Colonic mucosa (tissue), 4 donors: ENCODE measurements at regions not wholly inside any gene's neighbourhood (a gene's known extent, or its start where the extent isn't known, plus 50 kb on each side); places are given as distances from the start of the nearest gene placed in this dataset.

Source experiments
- DNase-seq: peaks from one replicate; pipeline ENCODE4 v3.0.0-alpha.2; 2020
- H3K27ac ChIP-seq: fragments of 200-600 bp; one replicate; pipeline ENCODE4 v1.8.0; 2021
- H3K27me3 ChIP-seq: fragments of 200-600 bp; one replicate; pipeline ENCODE4 v1.8.0; 2021
- H3K36me3 ChIP-seq: fragments of 200-600 bp; one replicate; pipeline ENCODE4 v1.8.0; 2021
- H3K4me1 ChIP-seq: fragments of 200-600 bp; one replicate; pipeline ENCODE4 v1.8.0; 2021; ENCODE audit warnings: mild to moderate bottlenecking
- H3K4me3 ChIP-seq: fragments of 200-600 bp; one replicate; pipeline ENCODE4 v1.8.0; 2021
- H3K9ac ChIP-seq, 2 donors: one replicate each; pipeline ENCODE4 v1.7.0; 2013; ENCODE audit warnings: control low read depth in 2 of 2, low read depth in 2 of 2, low read length in 2 of 2
- H3K9me3 ChIP-seq: fragments of 200-600 bp; one replicate; pipeline ENCODE4 v1.8.0; 2021
- intact Hi-C: fragments of 100-400 bp; cut with DNase I; formaldehyde crosslinking; loops from one replicate; pipeline ENCODE4 v1.14.1; 2022
- TF ChIP-seq, protein P1 (sequence below): fragments of 200-600 bp; IDR thresholded peaks from one replicate; pipeline ENCODE4 v1.8.0; 2022; ENCODE audit warnings: antibody characterized with exemption, mild to moderate bottlenecking
- donor health status: healthy.
- donor health status: DM: no; HTN: no; CAD: no.
- donor health status: DM: no; HTN: no; CAD: no.

DNA sequence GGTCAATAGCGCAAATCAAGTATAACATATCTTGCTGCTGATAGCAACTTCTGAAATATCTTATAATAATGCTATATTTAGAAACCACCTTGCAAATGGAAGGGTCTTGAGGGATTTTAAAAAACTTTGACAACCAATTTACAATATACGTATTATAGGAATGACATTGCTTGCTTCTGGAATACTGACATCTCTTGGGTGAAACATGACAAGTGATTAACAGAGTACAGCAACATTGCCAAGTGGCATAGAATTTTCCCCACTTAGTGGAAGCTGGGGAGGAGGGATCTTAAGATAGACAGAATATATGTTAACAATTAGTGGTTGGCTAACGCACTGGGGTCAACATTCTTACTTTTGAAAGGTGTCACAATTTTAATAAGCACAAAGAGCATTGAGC lies 133.6 kb upstream of the TMEFF2 start:
- intact Hi-C loops: no loop called here
- Histone ChIP-seq H3K9ac (no peak overlapping the region), H3K4me3 (no peak overlapping the region), H3K4me1 (no peaks in the 10 kb centered on the region), H3K27ac (no peak overlapping the region), H3K27me3 (no peaks in the 10 kb centered on the region), H3K36me3 (no peaks in the 10 kb centered on the region), H3K9me3 (no peaks in the 10 kb centered on the region)
- TF ChIP-seq, protein P1, sequence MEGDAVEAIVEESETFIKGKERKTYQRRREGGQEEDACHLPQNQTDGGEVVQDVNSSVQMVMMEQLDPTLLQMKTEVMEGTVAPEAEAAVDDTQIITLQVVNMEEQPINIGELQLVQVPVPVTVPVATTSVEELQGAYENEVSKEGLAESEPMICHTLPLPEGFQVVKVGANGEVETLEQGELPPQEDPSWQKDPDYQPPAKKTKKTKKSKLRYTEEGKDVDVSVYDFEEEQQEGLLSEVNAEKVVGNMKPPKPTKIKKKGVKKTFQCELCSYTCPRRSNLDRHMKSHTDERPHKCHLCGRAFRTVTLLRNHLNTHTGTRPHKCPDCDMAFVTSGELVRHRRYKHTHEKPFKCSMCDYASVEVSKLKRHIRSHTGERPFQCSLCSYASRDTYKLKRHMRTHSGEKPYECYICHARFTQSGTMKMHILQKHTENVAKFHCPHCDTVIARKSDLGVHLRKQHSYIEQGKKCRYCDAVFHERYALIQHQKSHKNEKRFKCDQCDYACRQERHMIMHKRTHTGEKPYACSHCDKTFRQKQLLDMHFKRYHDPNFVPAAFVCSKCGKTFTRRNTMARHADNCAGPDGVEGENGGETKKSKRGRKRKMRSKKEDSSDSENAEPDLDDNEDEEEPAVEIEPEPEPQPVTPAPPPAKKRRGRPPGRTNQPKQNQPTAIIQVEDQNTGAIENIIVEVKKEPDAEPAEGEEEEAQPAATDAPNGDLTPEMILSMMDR: no peak
- DNase-seq: no peak

DNA sequence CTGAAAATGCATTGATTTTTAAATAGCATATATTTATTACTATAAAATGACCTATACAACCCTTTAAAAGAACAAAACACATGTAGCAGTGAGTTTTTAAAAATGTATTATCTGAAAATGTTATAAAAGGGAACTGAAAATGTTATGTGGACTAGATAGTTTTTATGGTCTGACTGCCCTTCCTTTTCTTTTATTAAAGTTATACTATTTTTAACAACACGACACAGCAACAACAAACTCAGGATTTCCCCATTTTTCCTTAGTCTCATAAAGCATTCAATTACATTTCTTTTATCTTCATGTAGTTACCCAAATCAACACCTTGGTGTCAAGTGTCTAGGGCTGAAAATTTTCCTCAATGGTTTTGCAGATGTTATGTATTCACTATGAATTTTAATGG lies 132.8 kb upstream of the TMEFF2 start:
- no peak for DNase-seq
- Histone ChIP-seq H3K4me3 (no peak overlapping the region), H3K36me3 (no peaks in the 10 kb centered on the region), H3K4me1 (no peaks in the 10 kb centered on the region), H3K9me3 (no peaks in the 10 kb centered on the region), H3K27me3 (no peaks in the 10 kb centered on the region), H3K27ac (no peak overlapping the region), H3K9ac (no peak overlapping the region)
- TF ChIP-seq, protein P1: no peak
- intact Hi-C loops: no loop called here

DNA sequence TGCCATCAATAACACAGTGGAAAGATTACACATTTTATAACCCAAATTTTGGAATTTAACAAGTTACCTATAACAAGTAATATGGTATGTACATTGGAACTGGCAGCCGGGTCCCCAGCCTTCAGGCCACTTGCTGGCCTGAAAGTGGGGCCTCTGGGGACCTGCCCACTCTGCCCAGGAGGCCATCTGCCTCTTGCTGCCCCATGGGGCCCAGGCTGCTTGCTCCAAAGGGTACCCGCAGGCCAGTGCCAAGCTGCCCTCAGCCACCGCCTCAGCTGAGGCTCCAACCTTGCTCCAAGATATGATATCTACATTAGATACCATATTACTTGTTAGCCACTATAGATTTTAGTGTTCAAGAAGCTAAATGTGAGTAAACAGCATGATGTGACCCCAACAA lies 120.8 kb upstream of the TMEFF2 start:
- no peak for DNase-seq
- TF ChIP-seq, protein P1: no peak
- intact Hi-C loops: no loop called here
- H3K9me3 ChIP-seq: no peaks in the 10 kb centered on the region
- H3K27me3 ChIP-seq: no peaks in the 10 kb centered on the region
- no peak overlapping the region for H3K27ac ChIP-seq
- no peaks in the 10 kb centered on the region for H3K36me3 ChIP-seq
- no peak overlapping the region for H3K4me3 ChIP-seq
- H3K9ac ChIP-seq: no peak overlapping the region
- H3K4me1 ChIP-seq: no peaks in the 10 kb centered on the region

DNA sequence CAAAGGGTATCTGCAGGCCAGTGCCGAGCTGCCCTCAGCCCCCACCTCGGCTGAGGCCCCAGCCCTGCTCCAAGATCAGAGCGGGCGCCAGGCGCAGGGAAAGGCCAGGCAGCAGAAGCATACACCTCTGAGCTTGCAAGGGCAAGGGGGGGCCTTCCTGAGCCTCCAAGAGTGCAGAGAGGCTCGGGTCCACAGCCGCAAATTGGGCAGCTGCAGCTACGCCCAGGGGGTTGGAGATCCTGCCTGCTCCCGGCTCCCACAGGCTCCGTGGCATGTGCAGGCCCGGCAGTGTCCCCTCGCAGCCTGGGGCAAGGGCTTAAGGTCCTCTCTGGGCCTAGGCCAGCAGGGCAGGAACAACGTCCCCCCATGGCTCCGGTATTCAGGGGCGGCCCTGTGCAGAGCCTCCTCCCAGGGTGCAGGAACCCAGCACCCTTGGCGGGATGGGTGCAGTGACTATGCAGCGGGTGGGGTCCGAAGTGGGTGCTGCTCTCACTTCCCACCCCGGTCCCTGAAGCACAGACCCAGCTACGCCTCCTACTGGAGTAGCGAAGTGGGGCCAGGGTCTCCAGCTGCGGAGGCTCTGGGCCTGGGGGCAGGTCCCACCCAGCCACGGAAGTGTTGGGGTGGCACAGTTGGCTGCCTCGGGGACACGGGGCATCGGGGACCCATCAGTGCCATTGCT lies 120.2 kb upstream of the TMEFF2 start:
- H3K9me3 ChIP-seq: no peaks in the 10 kb centered on the region
- H3K27ac ChIP-seq: no peak overlapping the region
- DNase-seq: no peak
- no peaks in the 10 kb centered on the region for H3K36me3 ChIP-seq
- H3K4me1 ChIP-seq: no peaks in the 10 kb centered on the region
- no peak overlapping the region for H3K9ac ChIP-seq
- no peaks in the 10 kb centered on the region for H3K27me3 ChIP-seq
- TF ChIP-seq, protein P1: no peak
- H3K4me3 ChIP-seq: no peak overlapping the region
- intact Hi-C loops: no loop called here

DNA sequence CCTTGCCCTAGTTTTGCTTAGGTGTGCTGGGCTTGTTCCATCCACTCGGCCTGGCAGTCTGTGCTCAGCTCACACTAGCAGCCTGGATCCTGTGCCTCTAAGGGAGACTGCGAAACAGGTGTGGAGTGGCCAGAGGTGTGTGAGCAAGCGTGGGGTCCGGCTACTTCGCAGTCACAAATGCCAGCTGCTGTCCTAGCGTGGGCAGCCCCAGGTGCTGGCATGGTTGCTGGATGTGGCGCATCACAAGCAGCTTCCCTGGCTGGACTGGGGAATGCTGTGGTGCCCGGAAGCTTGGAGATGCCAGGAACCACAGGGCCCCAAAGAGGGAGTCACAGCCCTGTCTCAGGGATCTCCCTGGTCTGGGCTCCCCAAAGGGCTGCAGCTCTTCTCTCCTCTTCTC lies 119.0 kb upstream of the TMEFF2 start:
- no peak overlapping the region for H3K27ac ChIP-seq
- DNase-seq: no peak
- H3K27me3 ChIP-seq: no peaks in the 10 kb centered on the region
- H3K9me3 ChIP-seq: no peaks in the 10 kb centered on the region
- no peaks in the 10 kb centered on the region for H3K36me3 ChIP-seq
- TF ChIP-seq, protein P1: no peak
- no peak overlapping the region for H3K9ac ChIP-seq
- intact Hi-C loops: no loop called here
- H3K4me1 ChIP-seq: no peaks in the 10 kb centered on the region
- no peak overlapping the region for H3K4me3 ChIP-seq
